NCI-H146 (cell line): ENCODE measurements at regions not wholly inside any gene's neighbourhood (a gene's known extent, or its start where the extent isn't known, plus 50 kb on each side); places are given as distances from the start of the nearest gene placed in this dataset.
A peak's percentile ranks its signal among the peaks of the same experiment; 100 is the strongest.
"Not testable (repeated sequence)": the region's sequence is repeated elsewhere in the genome, so short reads cannot be mapped to it uniquely, and the experiment has no call there.

Experiments
- DNase-seq: peaks from one replicate; lab custom pipeline; 2025; lab: John Stamatoyannopoulos, UW

DNA sequence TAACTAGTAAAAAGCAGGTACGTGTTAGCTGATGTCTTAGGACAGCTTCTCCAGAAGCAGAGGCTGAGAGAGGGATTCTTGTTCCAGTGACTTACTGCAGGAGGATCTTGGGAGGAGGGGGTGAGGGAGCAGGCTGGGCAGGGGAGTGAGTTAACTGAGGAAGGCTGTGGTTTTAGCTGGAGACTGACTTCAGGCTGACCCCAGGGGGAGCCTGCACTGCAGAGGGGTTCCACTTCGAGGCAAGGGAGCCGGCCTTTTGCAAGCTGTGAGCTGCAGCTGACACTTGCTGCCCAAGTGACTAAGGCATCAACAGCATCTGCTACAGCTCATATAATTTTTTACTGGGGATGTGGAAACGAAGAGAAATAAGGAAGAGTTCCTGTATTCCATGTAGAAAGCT is 50.4 kb upstream of the SOD1 start:
- DNase-seq, result no peak

DNA sequence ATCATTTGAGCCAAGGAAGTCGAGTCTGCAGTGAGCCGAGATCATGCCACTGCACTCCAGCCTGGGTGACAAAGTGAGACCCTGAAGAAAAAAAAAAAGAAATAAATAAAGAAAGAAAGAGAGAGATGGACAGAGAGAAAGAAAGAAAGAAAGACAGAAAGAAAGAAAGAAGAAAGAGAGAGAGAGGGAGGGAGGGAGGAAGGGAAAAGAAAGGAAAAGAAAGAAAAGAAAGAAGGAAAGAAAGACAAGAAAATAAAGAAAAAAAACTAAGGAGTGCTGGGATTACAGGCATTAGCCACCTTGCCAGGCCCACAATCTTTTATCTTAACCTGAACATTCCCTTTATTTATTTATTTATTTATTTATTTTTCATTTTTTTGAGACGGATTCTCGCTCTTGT is 51.7 kb upstream of the SOD1 start:
- DNase-seq, result no peak

DNA sequence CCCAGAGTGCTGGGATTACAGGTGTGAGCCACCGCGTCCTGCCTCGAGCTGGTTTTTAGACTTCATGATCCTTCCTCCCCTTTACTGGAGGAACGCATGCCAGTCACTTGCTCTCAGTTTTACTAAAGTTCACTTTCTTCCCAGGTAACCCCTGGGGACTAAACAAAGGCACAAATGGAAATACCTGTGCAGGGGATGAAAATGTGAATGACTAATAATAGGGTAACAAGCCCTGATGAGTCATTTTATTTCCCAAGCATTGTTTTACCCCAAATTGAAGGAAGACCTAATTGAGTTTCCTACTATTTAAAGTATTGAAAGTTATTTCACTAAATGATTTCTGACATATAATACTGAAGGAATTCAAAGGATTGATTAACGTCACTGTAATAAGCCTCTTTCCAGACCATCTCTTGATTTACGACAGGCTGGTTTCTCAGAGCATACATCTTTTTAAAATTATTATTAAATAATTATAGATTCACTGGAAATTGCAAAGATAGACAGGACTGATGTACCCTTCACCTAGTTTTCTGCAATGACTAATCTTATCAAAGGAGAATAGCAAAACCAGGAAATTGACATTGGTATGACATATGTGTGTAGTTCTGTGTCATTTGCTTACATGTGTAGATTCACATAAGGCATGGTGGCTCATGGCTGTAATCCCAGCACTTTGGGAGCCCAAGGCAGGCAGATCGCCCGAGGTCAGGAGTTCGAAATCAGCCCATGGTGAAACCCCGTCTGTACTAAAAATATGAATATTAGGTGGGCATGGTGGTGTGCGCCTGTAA is 53.2 kb upstream of the SOD1 start:
- no peak for DNase-seq

DNA sequence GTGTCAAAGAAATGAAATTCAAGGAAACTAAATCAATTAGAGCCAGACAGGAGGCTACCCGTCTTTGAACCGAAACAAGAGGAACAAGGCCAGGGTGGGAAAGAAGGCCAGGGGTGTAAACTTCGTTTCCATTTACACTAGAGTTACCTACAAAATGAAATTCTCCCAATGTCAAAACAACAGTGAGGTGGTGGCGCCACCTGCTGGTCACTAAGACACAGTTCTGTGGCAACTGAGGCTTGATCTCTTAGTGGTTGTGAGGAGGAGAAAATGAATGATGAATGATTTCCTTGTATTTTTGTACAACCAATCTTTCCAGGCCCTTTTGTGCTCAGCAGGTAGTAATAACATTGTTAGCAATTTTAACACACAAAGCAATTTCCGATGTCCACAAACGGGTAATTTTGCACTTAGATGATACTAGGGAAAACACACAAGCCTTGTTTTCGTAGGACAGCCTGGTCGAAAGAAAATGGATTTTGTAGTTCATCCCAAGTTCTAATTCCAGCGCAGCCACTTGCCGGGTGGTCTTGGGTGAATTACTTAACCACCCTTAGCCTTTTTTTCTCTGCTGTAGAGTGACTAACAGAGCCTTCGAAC is 54.8 kb upstream of the SOD1 start:
- DNase-seq, result peak; percentile 75

DNA sequence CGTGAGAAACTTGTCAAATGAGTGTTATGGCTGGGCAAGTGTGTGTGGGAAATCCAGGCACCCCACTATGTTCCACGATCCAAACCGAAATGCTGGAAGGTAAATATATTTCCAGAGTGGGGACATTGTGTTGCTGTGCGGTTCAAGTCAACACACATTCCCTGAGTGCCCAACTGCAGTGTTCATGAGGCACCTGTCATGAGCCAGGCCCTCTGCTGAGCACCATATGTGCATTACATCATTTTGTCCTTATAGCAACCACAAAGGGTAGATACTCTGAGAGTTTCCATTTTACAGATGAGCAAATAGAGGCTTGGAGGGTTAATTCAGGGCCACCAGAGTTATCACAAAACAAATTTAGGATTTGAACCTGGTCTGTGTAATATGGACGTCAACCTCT is 59.9 kb upstream of the SOD1 start:
- no peak for DNase-seq

DNA sequence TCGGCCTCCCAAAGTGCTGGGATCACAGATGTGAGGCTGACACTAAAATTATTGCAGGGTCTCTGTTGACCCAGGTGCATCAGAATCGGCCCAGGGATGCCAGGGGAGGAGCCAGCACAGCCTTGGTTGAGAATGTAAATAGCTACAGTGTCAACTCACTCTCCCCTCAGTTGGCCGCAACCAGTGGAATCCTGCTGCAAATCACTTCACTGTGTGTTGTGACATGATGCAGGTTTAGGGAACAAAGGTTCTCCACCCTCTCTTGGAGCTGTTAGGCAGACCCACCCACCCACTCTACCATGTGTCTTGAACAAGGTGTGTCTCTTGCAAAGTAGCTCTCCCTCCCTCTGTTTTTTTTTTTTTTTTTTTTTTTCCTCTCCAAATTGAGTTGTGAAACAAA is 60.5 kb upstream of the SOD1 start:
- no peak for DNase-seq

DNA sequence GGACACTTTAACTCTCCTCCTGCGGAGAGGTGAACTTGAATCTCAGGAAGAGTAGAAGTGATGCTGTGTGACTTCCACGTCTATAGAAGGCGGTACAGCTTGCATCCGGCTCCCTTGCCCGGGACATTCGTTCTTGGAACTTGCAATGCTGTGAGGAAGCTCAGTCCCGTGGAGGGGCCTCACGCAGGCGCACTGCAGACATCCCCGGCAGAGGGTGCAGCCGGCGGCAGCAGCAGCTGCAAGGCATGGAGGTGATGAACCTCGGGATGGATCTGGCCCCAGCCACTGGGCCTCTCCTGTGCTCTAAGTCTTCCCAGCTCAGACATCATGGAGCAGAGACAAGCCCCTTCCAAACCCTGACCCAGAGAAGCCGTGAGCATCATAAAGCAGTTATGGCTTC is 61.8 kb upstream of the SOD1 start:
- DNase-seq, result no peak

DNA sequence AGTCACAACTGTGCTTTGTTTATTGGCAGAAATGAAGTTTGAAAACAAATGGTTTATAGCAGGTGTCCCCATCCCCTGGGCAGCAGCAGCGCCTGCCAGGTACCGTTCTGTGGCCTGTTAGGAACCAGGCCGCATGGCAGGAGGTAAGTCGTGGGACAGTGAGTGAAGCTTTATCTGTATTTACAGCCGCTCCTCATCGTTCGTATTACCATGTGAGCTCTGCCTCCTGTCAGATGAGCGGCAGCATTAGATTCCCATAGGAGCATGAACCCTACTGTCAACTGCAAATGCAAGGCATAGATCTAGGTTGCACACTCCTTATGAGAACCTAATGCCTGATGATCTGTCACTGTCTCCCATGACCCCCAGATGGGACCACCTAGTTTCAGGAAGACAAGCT is 63.4 kb upstream of the SOD1 start:
- DNase-seq, result no peak

DNA sequence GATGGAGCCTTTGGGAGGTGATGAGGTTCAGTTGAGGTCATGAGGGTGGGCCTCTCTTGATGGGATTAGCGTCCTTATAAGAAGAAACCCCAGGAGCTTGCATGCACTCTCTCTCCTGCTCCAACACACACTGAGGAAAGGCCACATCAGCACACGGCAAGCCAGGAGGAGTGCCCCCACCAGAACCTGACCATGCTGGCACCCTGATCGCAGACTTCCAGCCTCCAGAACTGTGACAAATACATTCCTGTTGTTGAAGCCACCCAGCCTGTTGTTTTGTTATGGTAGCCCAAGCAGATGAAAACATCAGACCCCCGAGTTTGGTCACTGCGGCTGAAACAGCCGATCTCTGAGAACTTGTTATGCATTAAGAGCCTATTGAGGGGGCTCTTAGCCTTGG is 64.8 kb upstream of the SOD1 start:
- DNase-seq, result no peak

DNA sequence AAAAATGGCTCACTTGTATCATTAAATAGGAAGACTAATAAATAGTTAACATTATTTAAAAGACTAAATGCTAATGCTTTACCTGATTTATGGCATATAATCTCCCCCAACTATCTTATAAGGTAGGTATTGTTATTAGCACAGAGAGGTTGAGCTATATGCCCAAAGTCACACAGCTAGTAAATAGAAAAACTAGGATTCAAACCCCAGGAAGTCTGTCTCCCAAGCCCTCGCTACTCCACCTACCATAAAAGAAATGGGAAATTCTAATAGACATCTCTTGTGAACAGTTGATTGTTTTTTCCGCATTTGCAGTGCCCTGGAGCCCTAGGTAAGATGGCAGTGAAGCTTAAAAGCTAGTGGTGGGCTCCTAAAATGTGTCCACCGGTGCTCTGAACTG is 65.2 kb upstream of the SOD1 start:
- DNase-seq, result no peak

DNA sequence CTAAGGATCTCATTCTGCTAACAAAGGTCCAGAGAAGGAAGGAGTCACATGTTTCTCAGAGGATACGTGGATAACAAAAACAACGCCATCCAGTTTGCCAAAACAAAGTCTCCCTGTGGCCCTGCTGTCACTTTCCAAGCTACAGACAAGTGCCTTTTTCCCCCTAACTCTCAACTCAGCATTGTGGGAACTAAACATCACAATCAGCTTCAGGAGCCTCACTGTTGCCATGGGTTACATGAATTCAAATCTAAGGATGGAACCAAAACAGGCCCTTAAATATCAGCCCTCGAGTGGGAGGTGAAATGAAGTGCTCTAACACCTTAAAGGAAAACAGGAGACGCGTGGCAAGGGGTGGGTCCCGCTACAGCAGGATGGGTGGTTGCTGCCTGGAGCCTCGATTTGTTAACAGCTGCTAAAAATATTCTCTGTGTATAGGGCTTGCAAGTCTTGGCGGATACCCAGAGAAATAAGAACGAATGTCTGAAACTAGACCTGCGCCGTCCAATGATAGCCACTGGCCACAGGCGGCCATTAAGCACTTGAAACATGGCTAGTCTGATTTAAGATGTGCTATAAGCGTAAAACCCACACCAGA is 66.4 kb upstream of the SOD1 start:
- no peak for DNase-seq

DNA sequence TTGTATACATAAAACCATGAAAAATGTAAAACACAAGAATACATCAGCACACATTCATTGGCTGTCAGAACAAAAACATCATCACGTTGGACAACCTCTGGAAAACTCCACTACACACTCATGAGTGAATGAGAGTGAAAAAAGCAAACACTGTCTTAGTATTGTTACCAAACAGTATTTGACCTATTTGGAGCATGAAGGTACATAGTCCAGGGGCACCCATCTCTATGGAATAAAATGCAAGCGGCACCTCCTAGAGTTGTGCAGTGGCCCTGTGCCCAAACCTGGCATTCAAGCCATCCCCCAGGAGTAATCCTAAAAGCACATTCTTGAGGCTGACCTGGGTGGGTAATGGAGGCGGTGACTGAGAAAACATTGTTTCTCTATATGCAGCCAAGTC is 67.0 kb upstream of the SOD1 start:
- no peak for DNase-seq

DNA sequence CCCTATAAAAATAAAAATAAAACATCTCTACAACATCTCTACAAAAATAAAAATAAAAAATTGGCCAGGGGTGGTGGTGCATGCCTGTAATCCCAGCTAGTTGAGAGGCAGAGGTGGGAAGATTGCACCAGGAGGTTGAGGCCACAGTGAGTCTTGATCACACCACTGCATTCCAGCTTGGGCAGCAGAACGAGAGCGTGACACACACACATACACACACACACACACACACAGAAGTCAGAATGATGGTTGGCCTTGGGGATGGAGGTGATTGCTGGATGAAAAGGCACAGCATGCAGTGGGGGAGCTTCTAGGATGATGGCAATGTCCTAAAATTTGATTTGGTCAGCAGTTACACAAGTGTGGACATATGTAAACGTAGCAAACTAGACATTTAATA is 69.7 kb upstream of the SOD1 start:
- DNase-seq, result no peak

DNA sequence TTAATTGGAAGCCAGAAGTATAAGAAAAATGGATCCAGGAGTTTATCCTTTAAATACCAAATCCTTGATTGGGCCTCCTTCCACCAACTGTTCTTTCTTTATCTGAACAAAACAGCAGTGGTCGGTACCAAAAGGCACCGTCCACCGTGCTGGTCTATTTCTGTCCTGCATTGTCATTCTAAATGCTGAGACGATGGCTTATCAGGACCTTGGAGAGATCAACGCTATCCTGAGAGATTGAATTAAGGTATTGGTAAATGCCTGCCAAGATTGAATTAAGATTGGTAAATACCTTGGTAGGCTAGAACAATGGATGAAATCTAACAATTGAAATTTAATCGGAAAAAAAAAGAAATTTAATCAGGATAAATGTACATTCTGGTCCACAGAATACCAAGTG is 73.4 kb upstream of the SOD1 start:
- DNase-seq, result no peak

DNA sequence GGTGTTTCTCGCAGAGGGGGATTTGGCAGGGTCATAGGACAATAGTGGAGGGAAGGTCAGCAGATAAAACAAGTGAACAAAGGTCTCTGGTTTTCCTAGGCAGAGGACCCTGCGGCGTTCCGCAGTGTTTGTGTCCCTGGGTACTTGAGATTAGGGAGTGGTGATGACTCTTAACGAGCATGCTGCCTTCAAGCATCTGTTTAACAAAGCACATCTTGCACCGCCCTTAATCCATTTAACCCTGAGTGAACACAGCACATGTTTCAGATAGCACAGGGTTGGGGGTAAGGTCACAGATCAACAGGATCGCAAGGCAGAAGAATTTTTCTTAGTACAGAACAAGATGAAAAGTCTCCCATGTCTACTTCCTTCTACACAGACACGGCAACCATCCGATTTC is 75.6 kb upstream of the SOD1 start:
- not testable (repeated sequence) for DNase-seq

DNA sequence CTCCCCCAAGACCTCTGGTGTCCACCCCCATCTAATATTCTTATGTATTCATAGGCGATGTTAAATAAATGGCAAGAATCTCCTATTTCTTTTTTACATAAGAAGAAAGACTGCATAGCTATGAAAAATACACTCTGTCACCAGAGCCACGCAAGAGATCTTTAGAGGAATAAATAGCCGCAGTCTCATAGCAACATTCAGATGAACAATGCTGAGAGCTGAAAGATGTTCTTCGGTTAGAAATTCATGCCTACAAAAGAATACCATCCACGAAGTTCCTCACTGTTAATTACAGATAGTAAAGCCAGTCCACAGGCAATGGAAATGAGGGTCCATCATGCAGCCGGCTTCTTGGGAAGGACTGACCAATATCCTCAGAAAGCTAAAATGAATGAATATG is 76.0 kb upstream of the SOD1 start:
- DNase-seq, result no peak

DNA sequence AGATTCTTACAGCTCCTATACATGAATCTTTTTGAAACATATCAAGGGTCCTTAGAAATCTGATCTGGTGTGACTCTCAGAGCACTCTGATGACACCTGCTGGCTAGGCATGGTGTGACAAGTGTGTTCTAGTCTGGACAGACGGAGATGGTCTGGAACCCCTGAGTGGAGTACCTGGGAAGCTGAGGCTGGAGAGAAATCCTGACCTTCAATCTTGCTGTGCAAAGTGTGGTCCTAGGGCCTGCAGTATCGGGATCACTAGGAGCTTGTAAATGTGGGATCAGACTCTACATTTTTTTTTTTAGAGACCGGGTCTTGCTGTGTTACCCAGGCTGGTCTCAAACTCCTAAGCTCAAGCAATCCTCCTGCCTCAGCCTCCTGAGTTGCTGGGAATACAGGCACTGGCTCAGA is 78.6 kb upstream of the SOD1 start:
- DNase-seq, result peak; percentile 53

DNA sequence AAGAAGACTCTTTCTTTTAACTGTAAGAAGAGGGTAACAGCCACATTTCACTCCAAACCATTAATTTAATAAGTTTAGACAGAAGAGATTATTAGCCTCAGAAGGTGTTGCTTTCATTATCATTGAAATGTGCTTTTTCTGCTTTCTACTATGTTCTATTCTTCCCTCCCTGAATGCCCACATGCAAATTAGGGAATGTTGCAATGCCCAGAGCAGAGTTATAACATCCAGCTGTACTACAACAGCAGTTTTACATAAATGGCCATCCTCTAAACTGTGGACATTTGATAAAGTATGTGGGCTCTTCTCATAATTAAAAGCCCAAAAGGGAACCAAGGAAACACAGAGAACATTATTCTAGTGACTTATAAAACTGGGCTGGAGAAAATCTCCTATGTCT is 82.2 kb upstream of the SOD1 start:
- DNase-seq, result no peak

DNA sequence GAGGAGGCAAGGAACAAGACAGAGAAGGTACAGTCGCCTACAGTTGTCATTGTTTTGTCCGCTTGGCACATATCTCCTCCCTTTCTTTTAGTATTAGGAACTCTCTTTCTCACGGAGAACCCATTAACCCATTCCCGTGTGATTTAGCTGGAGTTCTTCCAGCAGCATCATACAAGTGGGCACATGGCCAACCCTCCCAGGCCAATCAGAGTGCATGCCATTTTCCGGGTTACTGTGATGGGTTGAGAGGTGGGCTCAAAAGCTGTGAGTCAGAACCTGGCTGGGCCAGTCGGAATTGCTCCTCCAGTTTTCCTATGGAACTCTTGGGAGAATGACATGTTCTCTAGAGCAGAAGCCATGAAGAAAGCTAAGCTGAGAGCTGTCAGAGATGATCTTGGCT is 83.1 kb upstream of the SOD1 start:
- DNase-seq, result no peak

DNA sequence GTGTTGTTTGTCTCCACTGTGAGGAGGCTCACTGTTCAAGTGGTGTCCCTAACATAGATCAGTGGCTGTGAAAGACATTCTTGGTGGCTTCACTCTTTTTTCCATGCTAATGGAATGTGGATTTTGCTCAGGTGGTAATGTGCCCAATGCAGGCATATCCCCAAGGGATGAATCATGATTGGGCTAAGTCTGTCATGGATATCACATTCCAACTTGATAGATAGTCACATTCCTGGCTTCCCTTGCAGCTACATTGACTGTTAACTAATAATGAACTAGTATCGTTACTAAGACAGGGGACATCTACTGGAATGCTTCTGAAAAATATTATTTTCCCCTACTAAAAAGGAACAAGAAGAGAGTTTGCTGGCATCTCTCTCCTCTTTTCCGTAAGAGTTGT is 86.3 kb upstream of the SOD1 start:
- DNase-seq, result no peak

DNA sequence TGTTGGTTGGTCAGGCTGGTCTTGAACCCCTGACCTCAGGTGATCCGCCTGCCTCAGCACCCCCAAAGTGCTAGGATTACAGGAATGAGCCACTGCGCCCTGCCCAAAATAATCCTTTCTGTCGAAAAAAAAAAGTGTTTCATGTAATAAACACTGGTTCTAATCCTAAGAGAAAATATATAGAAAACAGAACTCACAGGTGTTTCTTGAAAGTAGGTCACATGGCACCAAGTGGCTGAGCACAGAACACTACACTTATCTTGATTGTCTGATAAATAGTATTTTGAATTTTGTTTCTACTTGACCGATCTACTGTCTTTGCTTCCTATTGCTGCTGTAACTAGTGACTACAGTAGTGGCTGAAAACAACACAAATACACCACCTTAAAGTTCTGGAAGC is 87.6 kb upstream of the SOD1 start:
- no peak for DNase-seq

DNA sequence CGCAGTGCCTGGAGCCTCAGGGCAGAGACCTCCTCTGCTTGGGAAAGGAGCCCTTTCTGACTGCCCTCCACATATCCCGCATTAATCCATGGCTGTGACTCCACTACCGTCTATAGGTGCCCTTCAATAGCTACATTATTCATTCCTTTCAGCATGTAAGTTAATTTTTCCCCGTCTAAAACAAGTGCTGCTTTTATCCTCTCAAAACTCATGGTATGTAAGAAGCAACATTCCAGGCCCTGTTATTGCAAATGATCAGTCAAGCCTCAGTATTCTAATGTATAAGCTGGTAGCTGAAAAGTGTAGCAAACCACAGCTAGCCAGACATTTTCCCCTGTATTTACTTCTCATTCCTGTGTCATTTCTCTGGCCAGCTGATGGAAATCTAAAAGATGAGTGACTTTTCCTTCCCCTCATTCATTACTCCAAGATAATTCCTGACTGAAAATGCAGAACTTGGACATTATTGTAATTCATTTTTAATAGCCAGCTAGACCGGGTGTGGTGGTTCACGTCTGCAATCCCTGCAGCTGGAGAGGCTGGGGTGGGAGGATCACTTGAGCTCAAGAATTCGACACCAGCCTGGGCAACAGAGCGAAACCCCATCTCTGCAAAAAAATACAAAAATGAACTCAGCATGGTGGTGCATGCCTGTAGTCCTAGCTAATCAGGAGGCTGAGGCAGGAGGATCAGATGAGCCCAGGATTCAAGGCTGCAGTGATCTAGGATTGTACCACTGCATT is 88.5 kb upstream of the SOD1 start:
- no peak for DNase-seq

DNA sequence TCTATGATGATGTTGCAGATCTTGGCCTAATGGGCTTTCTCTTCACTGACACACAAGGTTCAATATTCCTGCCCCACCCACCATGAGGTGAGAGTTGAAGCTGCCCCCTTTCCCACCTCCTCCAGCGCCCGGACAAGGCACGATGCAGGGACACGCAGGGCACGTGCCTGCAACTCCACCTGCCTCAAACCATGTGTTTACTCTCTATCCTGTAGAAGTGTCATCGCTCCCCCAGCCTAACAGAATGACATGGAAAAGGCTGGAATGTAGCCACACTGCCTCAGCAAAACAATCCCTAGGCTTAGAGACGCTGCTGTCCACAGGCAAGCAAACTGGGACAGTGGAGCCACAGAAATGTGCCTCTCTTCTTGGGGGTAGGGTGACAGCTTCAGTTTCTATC is 92.9 kb upstream of the SOD1 start:
- DNase-seq, result no peak
